Mesendoderm (in vitro differentiated cells): ENCODE measurements at regions not wholly inside any gene's neighbourhood (a gene's known extent, or its start where the extent isn't known, plus 50 kb on each side); places are given as distances from the start of the nearest gene placed in this dataset.
A peak's percentile ranks its signal among the peaks of the same experiment; 100 is the strongest.

Source experiments
- DNase-seq: peaks from one replicate; pipeline ENCODE4 v3.0.0; 2013
- H2AK5ac ChIP-seq: 2 replicates; pipeline ENCODE4 v1.6.1; 2013; ENCODE audit warnings: low read length, inconsistent platforms
- H2BK120ac ChIP-seq: 2 replicates; pipeline ENCODE4 v1.6.1; 2013; ENCODE audit warnings: low read depth, mild to moderate bottlenecking, low read length, moderate library complexity, mixed read lengths
- H2BK15ac ChIP-seq: replicated peaks from 2 replicates; pipeline ENCODE4 v1.6.1; 2013; ENCODE audit warnings: low read depth, mild to moderate bottlenecking, moderate library complexity
- H2BK5ac ChIP-seq: 2 replicates; pipeline ENCODE4 v1.6.1; 2013; ENCODE audit warnings: low read length, inconsistent platforms
- H3K18ac ChIP-seq: 2 replicates; pipeline ENCODE4 v1.6.1; 2013; ENCODE audit warnings: mild to moderate bottlenecking, low read length, mixed read lengths
- H3K23ac ChIP-seq: one replicate; pipeline ENCODE4 v1.6.1; 2013; ENCODE audit warnings: low read length
- H3K27ac ChIP-seq: 2 replicates; pipeline ENCODE4 v1.5.1; 2013; ENCODE audit warnings: low read depth, mild to moderate bottlenecking, inconsistent platforms, low read length, moderate library complexity
- H3K27me3 ChIP-seq: 2 replicates; pipeline ENCODE4 v1.6.1; 2013; ENCODE audit warnings: low read length, control low read depth, mild to moderate bottlenecking, inconsistent platforms; ENCODE audit not compliant: insufficient read depth, poor library complexity
- H3K36me3 ChIP-seq: 2 replicates; pipeline ENCODE4 v1.6.1; 2013; ENCODE audit warnings: low read length, inconsistent platforms; ENCODE audit not compliant: control insufficient read depth, insufficient read depth
- H3K4ac ChIP-seq: one replicate; pipeline ENCODE4 v1.6.1; 2013; ENCODE audit warnings: low read depth, mild to moderate bottlenecking, low read length, moderate library complexity
- H3K4me1 ChIP-seq: 2 replicates; pipeline ENCODE4 v1.6.1; 2013; ENCODE audit warnings: low read depth, low read length, inconsistent platforms; ENCODE audit not compliant: control insufficient read depth
- H3K4me2 ChIP-seq: 2 replicates; pipeline ENCODE4 v1.6.1; 2013; ENCODE audit warnings: low read length
- H3K4me3 ChIP-seq: 2 replicates; pipeline ENCODE4 v1.5.1; 2013; ENCODE audit warnings: mild to moderate bottlenecking, low read length
- H3K56ac ChIP-seq: one replicate; pipeline ENCODE4 v1.6.1; 2013; ENCODE audit warnings: low read length
- H3K79me1 ChIP-seq: 2 replicates; pipeline ENCODE4 v1.6.1; 2013; ENCODE audit warnings: low read length, inconsistent platforms
- H3K79me2 ChIP-seq: 2 replicates; pipeline ENCODE4 v1.6.1; 2013; ENCODE audit warnings: mild to moderate bottlenecking, low read length; ENCODE audit not compliant: control insufficient read depth, insufficient read depth
- H3K9ac ChIP-seq: 2 replicates; pipeline ENCODE4 v1.6.1; 2013; ENCODE audit warnings: low read length, inconsistent platforms
- H4K5ac ChIP-seq: one replicate; pipeline ENCODE4 v1.6.1; 2013; ENCODE audit warnings: low read length
- H4K8ac ChIP-seq: one replicate; pipeline ENCODE4 v1.6.1; 2013; ENCODE audit warnings: low read depth, mild to moderate bottlenecking, control low read depth, low read length, moderate library complexity
- WGBS: extraction: QIAGEN DNeasy Blood & Tissue Kit; methylation state at CpG from one replicate; pipeline ENCODE4 v1.1.7; 2013; ENCODE audit warnings: low lambda C conversion rate, missing lambda C conversion rate; ENCODE audit not compliant: insufficient coverage; ENCODE audit errors: extremely low coverage; 5-methylcytosine and 5-hydroxymethylcytosine counted together

- Histone ChIP-seq H3K36me3 (no peaks in the 10 kb centered on the region), H4K8ac (no peak overlapping the region), H4K5ac (no peak overlapping the region), H3K23ac (no peak overlapping the region), H3K4me3 (no peak overlapping the region), H3K9ac (no peak overlapping the region), H3K4me2 (no peak overlapping the region), H3K18ac (no peak overlapping the region), H2BK5ac (no peak overlapping the region), H3K27ac (no peak overlapping the region), H2AK5ac (no peak overlapping the region), H3K56ac (no peak overlapping the region), H3K4ac (no peak overlapping the region), H2BK15ac (no peak overlapping the region), H3K4me1 (no peaks in the 10 kb centered on the region), H3K79me1 (no peaks in the 10 kb centered on the region), H3K79me2 (no peaks in the 10 kb centered on the region), H2BK120ac (no peak overlapping the region), H3K27me3 (no peaks in the 10 kb centered on the region)
- WGBS, result no CpG with 5 or more reads among the region's 7 CpGs
- no peak for DNase-seq
Observed at GRCh38 chr9:107972346-107972745, 482.8 kb upstream of the KLF4 start.

- Histone ChIP-seq H4K5ac (no peak overlapping the region), H3K27me3 (no peaks in the 10 kb centered on the region), H3K79me2 (no peaks in the 10 kb centered on the region), H3K4ac (no peak overlapping the region), H3K4me3 (no peak overlapping the region), H2BK120ac (no peak overlapping the region), H2AK5ac (no peak overlapping the region), H3K9ac (no peak overlapping the region), H2BK5ac (no peak overlapping the region), H4K8ac (no peak overlapping the region), H3K4me2 (no peak overlapping the region), H3K79me1 (no peaks in the 10 kb centered on the region), H3K27ac (no peak overlapping the region), H3K23ac (no peak overlapping the region), H3K4me1 (no peaks in the 10 kb centered on the region), H2BK15ac (no peak overlapping the region), H3K18ac (no peak overlapping the region), H3K56ac (no peak overlapping the region), H3K36me3 (no peaks in the 10 kb centered on the region)
- DNase-seq, result peak; percentile 3
Observed at GRCh38 chr9:107971241-107971640, 481.7 kb upstream of the KLF4 start.

DNA sequence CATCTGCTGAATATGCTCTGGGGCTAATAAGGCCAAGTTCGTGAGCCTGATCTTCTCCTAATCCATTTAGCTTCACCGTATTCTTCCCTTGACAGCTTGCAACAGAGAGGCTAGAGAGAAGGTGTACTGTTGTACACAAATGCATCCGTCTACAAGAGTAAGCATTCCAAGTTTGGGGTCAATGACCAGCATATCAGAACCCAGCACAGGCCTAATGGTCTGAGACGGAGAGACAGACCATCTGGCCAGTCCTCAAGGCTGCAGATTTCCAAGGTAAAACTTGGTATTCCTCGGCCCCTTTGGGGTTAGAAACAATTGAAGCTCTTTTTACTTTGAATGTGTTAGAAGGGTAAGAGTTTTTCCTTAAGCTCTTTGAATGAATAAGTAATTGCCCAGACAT is 481.2 kb upstream of the KLF4 start:
- no peaks in the 10 kb centered on the region for H3K36me3 ChIP-seq
- no peak overlapping the region for H4K5ac ChIP-seq
- no peak overlapping the region for H3K4ac ChIP-seq
- H3K4me3 ChIP-seq, result no peak overlapping the region
- H2BK15ac ChIP-seq, result no peak overlapping the region
- no peak overlapping the region for H2BK5ac ChIP-seq
- H2AK5ac ChIP-seq, result no peak overlapping the region
- no peak overlapping the region for H3K9ac ChIP-seq
- H3K23ac ChIP-seq, result no peak overlapping the region
- no peaks in the 10 kb centered on the region for H3K79me1 ChIP-seq
- no peaks in the 10 kb centered on the region for H3K79me2 ChIP-seq
- WGBS, result no CpG with 5 or more reads among the region's 5 CpGs
- H3K4me2 ChIP-seq, result no peak overlapping the region
- no peak overlapping the region for H2BK120ac ChIP-seq
- no peak overlapping the region for H4K8ac ChIP-seq
- no peak overlapping the region for H3K18ac ChIP-seq
- no peak overlapping the region for H3K27ac ChIP-seq
- DNase-seq, result no peak
- H3K56ac ChIP-seq, result no peak overlapping the region
- H3K4me1 ChIP-seq, result no peaks in the 10 kb centered on the region
- H3K27me3 ChIP-seq, result no peaks in the 10 kb centered on the region

GRCh38 chr9:107969727-107970126 is 480.2 kb upstream of the KLF4 start:
- Histone ChIP-seq H3K36me3 (no peaks in the 10 kb centered on the region), H3K79me1 (no peaks in the 10 kb centered on the region), H2BK15ac (no peak overlapping the region), H2BK5ac (no peak overlapping the region), H3K9ac (no peak overlapping the region), H3K4ac (no peak overlapping the region), H3K23ac (no peak overlapping the region), H4K8ac (no peak overlapping the region), H3K4me2 (no peak overlapping the region), H3K79me2 (no peaks in the 10 kb centered on the region), H3K4me3 (no peak overlapping the region), H2BK120ac (no peak overlapping the region), H3K4me1 (no peaks in the 10 kb centered on the region), H3K27me3 (no peaks in the 10 kb centered on the region), H3K56ac (no peak overlapping the region), H4K5ac (no peak overlapping the region), H2AK5ac (no peak overlapping the region), H3K18ac (no peak overlapping the region), H3K27ac (no peak overlapping the region)
- no CpG with 5 or more reads among the region's 8 CpGs for WGBS
- no peak for DNase-seq

- WGBS, result no CpG with 5 or more reads among the region's 5 CpGs
Observed at GRCh38 chr9:107969141-107969540, 479.6 kb upstream of the KLF4 start.

GRCh38 chr9:107963246-107963645 is 473.7 kb upstream of the KLF4 start:
- Histone ChIP-seq H4K5ac (no peak overlapping the region), H4K8ac (no peak overlapping the region), H3K4me1 (no peaks in the 10 kb centered on the region), H3K4me3 (no peak overlapping the region), H3K4ac (no peak overlapping the region), H3K27me3 (no peaks in the 10 kb centered on the region), H2AK5ac (no peak overlapping the region), H3K56ac (no peak overlapping the region), H3K4me2 (no peak overlapping the region), H3K18ac (no peak overlapping the region), H2BK5ac (no peak overlapping the region), H3K27ac (no peak overlapping the region), H2BK120ac (no peak overlapping the region), H3K23ac (no peak overlapping the region), H3K9ac (no peak overlapping the region), H3K79me2 (no peaks in the 10 kb centered on the region), H3K36me3 (no peaks in the 10 kb centered on the region), H2BK15ac (no peak overlapping the region), H3K79me1 (no peaks in the 10 kb centered on the region)
- no CpG with 5 or more reads among the region's 2 CpGs for WGBS
- no peak for DNase-seq

More at GRCh38 chr9:107969141-107969540, 479.6 kb upstream of the KLF4 start:
- H2BK120ac ChIP-seq, result no peak overlapping the region
- no peaks in the 10 kb centered on the region for H3K27me3 ChIP-seq
- H3K4me1 ChIP-seq, result no peaks in the 10 kb centered on the region
- H3K56ac ChIP-seq, result no peak overlapping the region
- no peak overlapping the region for H3K18ac ChIP-seq
- DNase-seq, result no peak
- no peak overlapping the region for H3K4me3 ChIP-seq
- H2BK5ac ChIP-seq, result no peak overlapping the region
- H4K5ac ChIP-seq, result no peak overlapping the region
- no peaks in the 10 kb centered on the region for H3K79me2 ChIP-seq
- H3K23ac ChIP-seq, result no peak overlapping the region
- no peak overlapping the region for H4K8ac ChIP-seq
- no peaks in the 10 kb centered on the region for H3K36me3 ChIP-seq
- no peak overlapping the region for H2AK5ac ChIP-seq
- no peaks in the 10 kb centered on the region for H3K79me1 ChIP-seq
- no peak overlapping the region for H2BK15ac ChIP-seq
- H3K4me2 ChIP-seq, result no peak overlapping the region
- no peak overlapping the region for H3K4ac ChIP-seq
- no peak overlapping the region for H3K9ac ChIP-seq
- H3K27ac ChIP-seq, result no peak overlapping the region
